ENCODE measurements at regions not wholly inside any gene's neighbourhood (a gene's known extent, or its start where the extent isn't known, plus 50 kb on each side); places are given as distances from the start of the nearest gene placed in this dataset.

DNA sequence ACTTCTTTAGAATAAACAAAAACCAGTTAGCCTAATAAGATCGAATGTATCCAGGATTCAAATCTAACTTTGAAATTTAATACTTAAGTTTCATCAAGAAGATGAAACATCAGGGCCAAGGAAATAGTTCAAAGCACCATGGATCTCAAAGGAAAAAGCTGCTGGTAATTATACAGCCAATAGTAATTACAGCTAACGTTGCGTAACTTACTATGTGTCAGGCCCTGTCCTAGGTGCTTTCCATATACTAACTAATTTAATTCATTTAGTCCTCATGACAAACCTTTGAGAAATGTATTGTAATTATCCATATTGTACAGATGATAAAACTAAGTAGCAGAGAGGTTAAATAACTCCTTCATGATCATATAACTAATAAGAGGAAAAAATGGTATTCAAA is 598.6 kb downstream of the NYAP2 start:
- no peak overlapping the region for H3K27ac Mint-ChIP-seq
- POLR2A ChIA-PET: no interaction called here
- H3K4me3 Mint-ChIP-seq: no peak overlapping the region
- no peak for DNase-seq
- no peaks in the 10 kb centered on the region for H3K9me3 Mint-ChIP-seq
- H3K36me3 Mint-ChIP-seq (ENCODE audit: low read depth): no peaks in the 10 kb centered on the region
- CTCF ChIA-PET: no interaction called here
- no peaks in the 10 kb centered on the region for H3K4me1 Mint-ChIP-seq
- H3K27me3 Mint-ChIP-seq: no peaks in the 10 kb centered on the region

DNA sequence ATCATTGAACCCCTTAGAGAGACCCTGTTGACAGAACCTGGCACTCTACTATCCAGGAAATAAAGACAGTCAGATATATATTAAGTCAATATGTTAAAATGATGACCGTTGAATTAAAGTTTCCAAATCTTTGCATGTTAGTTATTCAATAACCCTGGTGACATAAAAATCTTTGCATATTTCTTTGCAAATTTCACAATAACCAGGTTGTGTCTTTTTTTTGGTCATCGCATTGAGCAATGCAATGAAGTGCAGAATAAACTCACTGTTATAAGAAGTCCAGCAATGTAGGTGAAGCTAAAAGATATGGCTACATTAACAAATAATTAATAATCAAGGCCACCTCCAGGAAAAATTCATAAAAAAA is 596.9 kb downstream of the NYAP2 start:
- no peaks in the 10 kb centered on the region for H3K27me3 Mint-ChIP-seq
- POLR2A ChIA-PET: no interaction called here
- no peaks in the 10 kb centered on the region for H3K9me3 Mint-ChIP-seq
- no peak overlapping the region for H3K4me3 Mint-ChIP-seq
- H3K27ac Mint-ChIP-seq: no peak overlapping the region
- H3K4me1 Mint-ChIP-seq: no peaks in the 10 kb centered on the region
- H3K36me3 Mint-ChIP-seq (ENCODE audit: low read depth): no peaks in the 10 kb centered on the region
- no peak for DNase-seq
- CTCF ChIA-PET: no interaction called here

DNA sequence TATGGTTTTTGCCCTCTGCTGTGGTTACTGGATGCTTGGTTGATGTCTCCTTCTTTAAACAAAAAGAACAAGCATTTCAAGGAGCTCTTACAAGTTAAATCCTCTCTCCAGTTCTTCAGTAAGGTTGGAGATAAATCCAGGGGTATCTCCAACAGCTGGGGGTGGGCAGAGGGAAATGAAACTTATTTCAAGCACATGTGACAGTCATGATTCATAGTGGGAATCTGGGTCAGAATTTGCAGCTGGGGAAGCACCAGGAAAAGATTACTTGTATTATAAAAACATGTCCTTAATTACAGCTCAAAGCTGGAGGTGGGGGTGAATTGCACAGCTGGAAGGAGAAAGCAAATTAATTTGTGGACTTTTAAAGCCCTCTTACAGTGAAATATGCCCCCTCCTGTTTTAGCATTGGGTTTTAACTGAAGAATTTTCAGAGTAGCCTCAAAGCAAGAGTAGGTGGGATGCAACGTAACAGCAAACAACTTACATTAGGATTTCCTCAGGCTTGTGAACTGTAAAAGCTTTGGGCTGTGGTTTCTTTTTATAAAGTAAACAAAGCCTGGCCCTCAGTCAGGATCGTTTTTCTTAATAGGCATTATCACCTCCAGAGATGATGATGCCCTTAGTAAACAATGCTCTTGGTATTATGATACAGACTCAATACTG is 596.4 kb downstream of the NYAP2 start:
- Mint-ChIP-seq H3K27me3 (no peaks in the 10 kb centered on the region), H3K4me1 (no peaks in the 10 kb centered on the region), H3K9me3 (no peaks in the 10 kb centered on the region), H3K4me3 (no peak overlapping the region), H3K27ac (no peak overlapping the region), H3K36me3 (ENCODE audit: low read depth) (no peaks in the 10 kb centered on the region)
- ChIA-PET POLR2A (no interaction called here), CTCF (no interaction called here)
- DNase-seq: no peak

- no peaks in the 10 kb centered on the region for H3K4me1 Mint-ChIP-seq
- CTCF ChIA-PET: no interaction called here
- H3K4me3 Mint-ChIP-seq: no peak overlapping the region
- POLR2A ChIA-PET: no interaction called here
- DNase-seq: no peak
- H3K27me3 Mint-ChIP-seq: no peaks in the 10 kb centered on the region
- no peaks in the 10 kb centered on the region for H3K36me3 Mint-ChIP-seq (ENCODE audit: low read depth)
- H3K9me3 Mint-ChIP-seq: no peaks in the 10 kb centered on the region
- no peak overlapping the region for H3K27ac Mint-ChIP-seq
Measured at GRCh38 chr2:225994748-225995405, 595.4 kb downstream of the NYAP2 start.

DNA sequence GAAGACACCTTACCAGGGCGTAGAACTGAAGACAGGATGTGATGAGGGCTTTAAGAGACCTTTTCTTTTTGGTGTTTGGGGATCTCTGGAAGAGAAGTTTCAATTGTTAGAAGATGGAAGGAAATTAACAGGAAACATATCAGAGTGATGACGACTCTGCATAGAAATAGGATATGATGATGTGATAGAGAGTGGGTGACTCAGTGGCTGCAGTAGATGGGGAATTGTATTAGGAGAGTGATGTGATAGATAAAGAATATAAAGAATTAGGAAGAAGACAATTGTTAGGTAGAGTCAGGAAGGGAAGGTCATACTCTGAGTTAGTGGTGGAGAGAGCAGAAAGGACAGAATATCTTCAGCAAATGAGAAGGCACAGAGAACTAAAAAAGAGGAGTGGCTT is 593.9 kb downstream of the NYAP2 start:
- CTCF ChIA-PET: no interaction called here
- Mint-ChIP-seq H3K27me3 (no peaks in the 10 kb centered on the region), H3K4me1 (no peaks in the 10 kb centered on the region), H3K27ac (no peak overlapping the region), H3K4me3 (no peak overlapping the region), H3K36me3 (ENCODE audit: low read depth) (no peaks in the 10 kb centered on the region), H3K9me3 (no peaks in the 10 kb centered on the region)
- no peak for DNase-seq
- POLR2A ChIA-PET: no interaction called here

DNA sequence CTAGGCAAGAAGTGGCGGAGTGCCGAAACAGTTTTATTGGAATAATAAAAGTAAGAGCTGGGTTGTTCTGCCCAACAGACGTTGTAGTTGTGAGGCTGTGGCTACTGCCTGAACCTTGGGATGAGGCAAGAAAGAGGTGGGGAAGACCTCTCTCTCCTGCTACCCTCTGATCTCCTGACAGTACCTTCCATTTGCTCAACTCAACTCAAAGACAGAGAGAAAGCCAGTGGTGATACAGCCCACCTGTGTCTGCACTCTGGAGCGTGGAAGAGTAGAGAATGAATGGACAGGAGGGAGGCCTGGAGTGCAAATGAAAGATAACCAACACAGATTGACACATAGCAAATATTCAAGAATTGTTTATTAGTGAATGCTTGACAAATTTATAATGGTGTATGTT is 590.3 kb downstream of the NYAP2 start:
- H3K27ac Mint-ChIP-seq: no peak overlapping the region
- ChIA-PET POLR2A (no interaction called here), CTCF (no interaction called here)
- no peaks in the 10 kb centered on the region for H3K36me3 Mint-ChIP-seq (ENCODE audit: low read depth)
- no peak for DNase-seq
- no peaks in the 10 kb centered on the region for H3K4me1 Mint-ChIP-seq
- H3K4me3 Mint-ChIP-seq: no peak overlapping the region
- no peaks in the 10 kb centered on the region for H3K27me3 Mint-ChIP-seq
- H3K9me3 Mint-ChIP-seq: no peaks in the 10 kb centered on the region

- Mint-ChIP-seq H3K27ac (no peak overlapping the region), H3K9me3 (no peaks in the 10 kb centered on the region), H3K4me3 (no peak overlapping the region), H3K36me3 (ENCODE audit: low read depth) (no peaks in the 10 kb centered on the region), H3K4me1 (no peaks in the 10 kb centered on the region), H3K27me3 (no peaks in the 10 kb centered on the region)
- ChIA-PET CTCF (no interaction called here), POLR2A (no interaction called here)
- DNase-seq: no peak
Measured at GRCh38 chr2:225980372-225980771, 580.9 kb downstream of the NYAP2 start.

GRCh38 chr2:225971433-225971832 is 571.9 kb downstream of the NYAP2 start:
- CTCF ChIA-PET: no interaction called here
- no peak for DNase-seq
- Mint-ChIP-seq H3K36me3 (ENCODE audit: low read depth) (no peaks in the 10 kb centered on the region), H3K4me3 (no peak overlapping the region), H3K27ac (no peak overlapping the region), H3K4me1 (no peaks in the 10 kb centered on the region), H3K27me3 (no peaks in the 10 kb centered on the region), H3K9me3 (peaks cover 5% of the 10 kb centered on the region)
- POLR2A ChIA-PET: no interaction called here

DNA sequence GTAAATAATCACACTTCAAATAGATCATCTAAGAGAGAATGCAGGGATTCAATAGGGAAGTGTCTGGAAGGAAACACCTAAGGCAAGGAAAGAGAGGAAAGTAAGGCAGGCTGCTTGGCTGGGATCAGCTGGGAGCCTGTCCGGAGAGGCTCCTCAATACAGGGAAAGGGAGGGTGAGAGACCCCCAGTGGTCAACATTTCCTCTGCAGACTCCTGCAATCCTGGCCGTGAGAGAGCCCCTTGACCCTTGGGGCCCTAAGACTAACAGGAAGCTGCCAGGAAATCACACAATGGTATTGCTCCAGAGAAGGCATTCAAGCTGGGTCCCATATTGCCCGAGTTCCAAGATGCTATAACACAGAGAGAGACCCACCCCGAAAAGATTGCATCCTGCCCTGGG is 549.4 kb downstream of the NYAP2 start:
- H3K9me3 Mint-ChIP-seq: peaks cover 17% of the 10 kb centered on the region

DNA sequence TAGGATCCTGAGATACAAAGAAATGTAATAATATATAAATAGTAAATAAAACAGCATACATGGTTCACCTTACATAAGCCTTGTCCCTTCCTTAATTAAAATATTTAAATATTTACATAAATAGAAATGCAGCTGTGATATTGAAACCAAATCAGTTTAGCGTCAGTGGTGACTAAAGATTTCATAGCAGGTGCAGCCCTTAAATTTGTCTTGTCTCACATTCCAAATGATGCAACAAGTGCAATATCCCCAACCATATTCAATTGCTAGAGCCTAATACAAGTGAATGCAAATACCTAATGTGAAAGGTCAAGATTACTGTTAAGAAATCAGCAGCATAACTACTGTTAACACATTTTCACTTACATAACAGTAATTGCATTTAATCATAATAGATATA is 539.5 kb downstream of the NYAP2 start:
- H3K4me1 Mint-ChIP-seq: no peaks in the 10 kb centered on the region
- no peaks in the 10 kb centered on the region for H3K9me3 Mint-ChIP-seq
- CTCF ChIA-PET: no interaction called here
- no peak overlapping the region for H3K27ac Mint-ChIP-seq
- no peaks in the 10 kb centered on the region for H3K36me3 Mint-ChIP-seq (ENCODE audit: low read depth)
- no peaks in the 10 kb centered on the region for H3K27me3 Mint-ChIP-seq
- POLR2A ChIA-PET: no interaction called here
- DNase-seq: no peak
- H3K4me3 Mint-ChIP-seq: no peak overlapping the region

More for the DNA sequence above, 549.4 kb downstream of the NYAP2 start:
- H3K27me3 Mint-ChIP-seq: no peaks in the 10 kb centered on the region
- POLR2A ChIA-PET: no interaction called here
- H3K4me3 Mint-ChIP-seq: no peak overlapping the region
- DNase-seq: no peak
- CTCF ChIA-PET: no interaction called here
- H3K36me3 Mint-ChIP-seq (ENCODE audit: low read depth): no peaks in the 10 kb centered on the region
- no peak overlapping the region for H3K27ac Mint-ChIP-seq
- no peaks in the 10 kb centered on the region for H3K4me1 Mint-ChIP-seq

DNA sequence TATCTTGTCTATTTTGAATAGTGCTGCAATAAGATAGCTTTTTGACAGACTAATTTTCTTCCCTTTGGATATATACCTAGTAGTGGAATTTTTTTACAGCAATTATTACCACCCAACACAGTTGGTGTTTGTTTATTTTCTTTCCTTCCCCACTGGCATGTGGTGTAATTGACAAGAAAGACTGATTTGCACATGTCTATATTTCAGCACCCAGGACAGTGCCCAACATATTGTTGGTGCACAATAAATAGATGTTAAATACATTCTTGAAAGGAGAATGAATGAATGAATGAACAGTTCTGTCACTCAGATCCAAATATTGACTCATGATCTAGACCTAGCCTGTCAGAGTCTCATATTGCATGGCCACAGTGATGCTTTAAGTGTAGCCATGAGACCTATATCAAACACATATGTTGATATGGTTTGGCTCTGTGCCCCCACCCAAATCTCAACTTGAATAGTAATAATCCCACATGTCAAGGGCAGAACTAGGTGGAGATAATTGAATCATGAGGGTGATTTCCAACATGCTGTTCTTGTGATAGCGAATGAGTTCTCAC is 538.2 kb downstream of the NYAP2 start:
- no peaks in the 10 kb centered on the region for H3K4me1 Mint-ChIP-seq
- POLR2A ChIA-PET: no interaction called here
- H3K36me3 Mint-ChIP-seq (ENCODE audit: low read depth): no peaks in the 10 kb centered on the region
- H3K9me3 Mint-ChIP-seq: no peaks in the 10 kb centered on the region
- no peak for DNase-seq
- CTCF ChIA-PET: no interaction called here
- H3K27ac Mint-ChIP-seq: no peak overlapping the region
- no peak overlapping the region for H3K4me3 Mint-ChIP-seq
- no peaks in the 10 kb centered on the region for H3K27me3 Mint-ChIP-seq

DNA sequence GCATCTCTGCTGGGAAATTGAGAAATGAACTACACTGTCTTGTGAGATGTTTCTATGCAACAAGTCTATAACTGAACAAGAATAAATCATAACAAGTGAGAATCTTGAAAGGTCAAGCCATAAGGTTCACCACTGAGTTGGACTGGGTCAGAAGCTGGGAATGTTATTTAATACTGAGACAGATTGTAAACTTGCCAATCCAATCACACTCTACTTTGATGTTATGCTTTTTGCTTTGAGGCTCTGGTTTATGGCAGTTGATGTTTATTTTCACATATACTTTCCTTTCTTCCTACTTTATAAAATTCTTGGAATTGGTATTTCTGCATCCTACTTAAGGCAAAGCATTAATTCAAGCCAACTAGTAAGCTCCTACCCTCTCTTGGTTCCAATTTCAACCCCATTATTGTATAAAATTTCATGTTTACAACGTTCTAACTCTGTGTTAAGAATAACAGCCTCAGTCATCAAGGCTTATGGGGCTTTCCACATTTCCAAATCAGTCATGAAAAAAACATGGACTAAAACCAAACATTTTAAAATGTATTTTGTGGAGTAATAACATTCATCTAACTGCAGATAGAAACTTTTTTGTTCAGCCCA is 533.4 kb downstream of the NYAP2 start:
- DNase-seq: no peak
- H3K4me1 Mint-ChIP-seq: no peaks in the 10 kb centered on the region
- POLR2A ChIA-PET: no interaction called here
- H3K27ac Mint-ChIP-seq: no peak overlapping the region
- H3K36me3 Mint-ChIP-seq (ENCODE audit: low read depth): no peaks in the 10 kb centered on the region
- CTCF ChIA-PET: no interaction called here
- no peak overlapping the region for H3K4me3 Mint-ChIP-seq
- H3K27me3 Mint-ChIP-seq: no peaks in the 10 kb centered on the region
- no peaks in the 10 kb centered on the region for H3K9me3 Mint-ChIP-seq

DNA sequence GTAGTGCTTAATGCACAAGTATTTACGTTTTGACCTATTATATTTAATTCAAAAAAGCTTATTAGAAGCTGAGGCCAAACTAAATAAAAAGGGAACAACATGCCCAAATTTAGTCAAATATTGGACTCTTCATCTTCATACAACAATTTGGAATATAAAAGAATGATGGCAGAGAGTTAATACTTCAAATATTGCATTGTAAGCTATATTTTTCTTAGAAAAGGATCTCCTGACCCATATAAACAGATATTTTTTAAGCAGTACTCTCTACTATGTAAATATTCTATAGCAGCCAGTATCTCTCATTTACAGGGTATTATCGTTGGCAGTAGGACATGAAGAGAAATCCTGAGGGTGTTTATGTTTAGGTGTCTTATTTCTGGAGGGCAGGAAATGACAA is 531.2 kb downstream of the NYAP2 start:
- no peaks in the 10 kb centered on the region for H3K4me1 Mint-ChIP-seq
- ChIA-PET CTCF (no interaction called here), POLR2A (no interaction called here)
- no peaks in the 10 kb centered on the region for H3K9me3 Mint-ChIP-seq
- no peak for DNase-seq
- H3K36me3 Mint-ChIP-seq (ENCODE audit: low read depth): no peaks in the 10 kb centered on the region
- H3K27me3 Mint-ChIP-seq: no peaks in the 10 kb centered on the region
- no peak overlapping the region for H3K27ac Mint-ChIP-seq
- H3K4me3 Mint-ChIP-seq: no peak overlapping the region

Measured in activated CD4-positive, alpha-beta T cell treated with anti-CD3 and anti-CD28 coated beads, Interleukin-2, amount 10 ng/mL, durations not matched to agents 7 days and 5 days (primary cell).